ENCODE measurements at regions not wholly inside any gene's neighbourhood (a gene's known extent, or its start where the extent isn't known, plus 50 kb on each side); places are given as distances from the start of the nearest gene placed in this dataset.
"Not testable (repeated sequence)": the region's sequence is repeated elsewhere in the genome, so short reads cannot be mapped to it uniquely, and the experiment has no call there.

GRCh38 chr2:113571482-113572068 lies 55.5 kb upstream of the RABL2A start:
- not testable (repeated sequence) for TF ChIP-seq EP300 (IDR thresholded peaks at IDR 0.05)
- TF ChIP-seq, protein P1, sequence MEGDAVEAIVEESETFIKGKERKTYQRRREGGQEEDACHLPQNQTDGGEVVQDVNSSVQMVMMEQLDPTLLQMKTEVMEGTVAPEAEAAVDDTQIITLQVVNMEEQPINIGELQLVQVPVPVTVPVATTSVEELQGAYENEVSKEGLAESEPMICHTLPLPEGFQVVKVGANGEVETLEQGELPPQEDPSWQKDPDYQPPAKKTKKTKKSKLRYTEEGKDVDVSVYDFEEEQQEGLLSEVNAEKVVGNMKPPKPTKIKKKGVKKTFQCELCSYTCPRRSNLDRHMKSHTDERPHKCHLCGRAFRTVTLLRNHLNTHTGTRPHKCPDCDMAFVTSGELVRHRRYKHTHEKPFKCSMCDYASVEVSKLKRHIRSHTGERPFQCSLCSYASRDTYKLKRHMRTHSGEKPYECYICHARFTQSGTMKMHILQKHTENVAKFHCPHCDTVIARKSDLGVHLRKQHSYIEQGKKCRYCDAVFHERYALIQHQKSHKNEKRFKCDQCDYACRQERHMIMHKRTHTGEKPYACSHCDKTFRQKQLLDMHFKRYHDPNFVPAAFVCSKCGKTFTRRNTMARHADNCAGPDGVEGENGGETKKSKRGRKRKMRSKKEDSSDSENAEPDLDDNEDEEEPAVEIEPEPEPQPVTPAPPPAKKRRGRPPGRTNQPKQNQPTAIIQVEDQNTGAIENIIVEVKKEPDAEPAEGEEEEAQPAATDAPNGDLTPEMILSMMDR (IDR thresholded peaks at IDR 0.05) = not testable (repeated sequence)
